Gastroesophageal sphincter (tissue), 3 donors: ENCODE measurements at regions not wholly inside any gene's neighbourhood (a gene's known extent, or its start where the extent isn't known, plus 50 kb on each side); places are given as distances from the start of the nearest gene placed in this dataset.

Source experiments
- CTCF ChIP-seq, 4 experiments: fragments of 200-600 bp in 2 of 4; fragments of 450-650 bp in 2 of 4; sonication (generic) in 1 of 4; IDR thresholded peaks; one replicate each; pipeline ENCODE4 v1.5.1; 2017 to 2019; ENCODE audit warnings: antibody characterized with exemption in 4 of 4, mild to moderate bottlenecking in 2 of 4, moderate library complexity in 2 of 4
- EP300 ChIP-seq: sonication (generic); formaldehyde crosslinking; IDR thresholded peaks from one replicate; pipeline ENCODE4 v1.6.1; 2017; ENCODE audit warnings: antibody characterized with exemption, mild to moderate bottlenecking
- POLR2A ChIP-seq, 2 donors: fragments of 450-650 bp; IDR thresholded peaks; one replicate each; pipeline ENCODE4 v1.6.1; 2017; ENCODE audit warnings: antibody characterized with exemption in 2 of 2, mild to moderate bottlenecking in 2 of 2, moderate library complexity in 1 of 2
- POLR2AphosphoS5 ChIP-seq: sonication (generic); formaldehyde crosslinking; IDR thresholded peaks from one replicate; pipeline ENCODE4 v1.6.1; 2017; ENCODE audit warnings: antibody characterized with exemption

- TF ChIP-seq CTCF (IDR thresholded peaks at IDR 0.05): no peak
- TF ChIP-seq POLR2A (IDR thresholded peaks at IDR 0.05): no peak
- no peak for TF ChIP-seq EP300
- no peak for TF ChIP-seq POLR2AphosphoS5
Measured at GRCh38 chr4:96097040-96097607, 257.2 kb downstream of the PDHA2 start.
